HCT116 (cell line): ENCODE measurements at regions not wholly inside any gene's neighbourhood (a gene's known extent, or its start where the extent isn't known, plus 50 kb on each side); places are given as distances from the start of the nearest gene placed in this dataset.

ENCODE experiments used
- ATAC-seq: fragments of 200-7000 bp; cut with Tn5 transposase; 2 replicates; pipeline ENCODE4 v1.9.1; 2020; ENCODE audit warnings: mild to moderate bottlenecking, moderate library complexity
- BruUV-seq: library from RNA; stranded (reverse); fragments of 400-500 nt; replicated peaks from 2 replicates; lab custom pipeline; 2021; lab: Mats Ljungman, UMichigan
- CTCF ChIA-PET: fragments of 300-600 bp; sonication (Branson Sonifier 250); formaldehyde crosslinking; loops from one replicate; lab custom pipeline; 2021; ENCODE audit warnings: antibody characterized with exemption; lab: Charles Lee
- POLR2A ChIA-PET: fragments of 300-600, 350-600 bp; sonication (Branson Sonifier 250); formaldehyde crosslinking; loops from one replicate; lab custom pipeline; 2021; ENCODE audit warnings: antibody characterized with exemption; lab: Charles Lee
- RAD21 ChIA-PET, 2 experiments: fragments of 300-600 bp; sonication (Branson Sonifier 250); formaldehyde crosslinking; loops; one replicate each; lab custom pipeline; 2023; ENCODE audit warnings: low total read pairs in 2 of 2; ENCODE audit not compliant: uncharacterized antibody in 2 of 2, unreplicated experiment in 2 of 2, low non-redundant PET in 1 of 2; lab: Charles Lee
- DNase-seq: peaks from one replicate; pipeline ENCODE4 v3.0.0-alpha.2; 2010; ENCODE audit warnings: low read depth, low spot score
- H2AFZ ChIP-seq: fragments of 200-600 bp; shearing (Covaris generic), sonication (generic); 2 replicates; pipeline ENCODE4 v1.6.1; 2017; ENCODE audit warnings: low read depth, mixed run types, mixed read lengths, antibody characterized with exemption, low read length; ENCODE audit not compliant: poor library complexity, severe bottlenecking
- H3K27ac ChIP-seq: 2 replicates; pipeline ENCODE4 v1.5.1; 2012; ENCODE audit warnings: low read depth, low read length
- H3K27me3 ChIP-seq: fragments of 200-600 bp; sonication (generic); 2 replicates; pipeline ENCODE4 v1.6.1; 2016; ENCODE audit warnings: mixed run types, low read length, mixed read lengths; ENCODE audit not compliant: insufficient read depth
- H3K36me3 ChIP-seq, 2 experiments: fragments of 200-500 bp in 1 of 2; fragments of 200-600 bp in 1 of 2; sonication (Bioruptor generic) in 1 of 2; sonication (generic) in 1 of 2; 2 replicates each; pipeline versions ENCODE4 v1.5.1 to v1.6.1; 2014 to 2016; ENCODE audit warnings: low read length in 2 of 2, inconsistent platforms in 1 of 2, mixed read lengths in 1 of 2, mixed run types in 1 of 2; ENCODE audit not compliant: insufficient read depth in 2 of 2, control insufficient read depth in 1 of 2
- H3K4me1 ChIP-seq, 2 experiments: fragments of 200-600 bp in 1 of 2; sonication (generic) in 1 of 2; 2 replicates each; pipeline versions ENCODE4 v1.5.1 to v1.6.1; 2012 to 2017; ENCODE audit warnings: low read length in 2 of 2, inconsistent platforms in 1 of 2, mild to moderate bottlenecking in 1 of 2, mixed read lengths in 1 of 2, mixed run types in 1 of 2, moderate library complexity in 1 of 2; ENCODE audit not compliant: insufficient read depth in 2 of 2, control insufficient read depth in 1 of 2
- H3K4me2 ChIP-seq: fragments of 200-600 bp; sonication (generic); 2 replicates; pipeline ENCODE4 v1.6.1; 2017; ENCODE audit warnings: mixed run types, low read length, mixed read lengths
- H3K4me3 ChIP-seq, 2 experiments: fragments of 200-600 bp in 1 of 2; sonication (generic) in 1 of 2; replicated peaks in 1 of 2; 2 replicates each; pipeline ENCODE4 v1.5.1; 2011 to 2016; ENCODE audit warnings: low read length in 2 of 2, control low read depth in 1 of 2, low read depth in 1 of 2, mild to moderate bottlenecking in 1 of 2, mixed read lengths in 1 of 2, mixed run types in 1 of 2
- H3K79me2 ChIP-seq: fragments of 200-600 bp; sonication (generic); 2 replicates; pipeline ENCODE4 v1.6.1; 2017; ENCODE audit warnings: mild to moderate bottlenecking, mixed run types, low read length, moderate library complexity, mixed read lengths; ENCODE audit not compliant: insufficient read depth
- H3K9ac ChIP-seq: fragments of 200-600 bp; sonication (generic); 2 replicates; pipeline ENCODE4 v1.6.1; 2016; ENCODE audit warnings: low read length, mixed read lengths
- H3K9me2 ChIP-seq: fragments of 200-600 bp; sonication (generic), shearing (Covaris generic); 2 replicates; pipeline ENCODE4 v1.6.1; 2017; ENCODE audit warnings: mixed run types, mild to moderate bottlenecking, moderate library complexity; ENCODE audit not compliant: insufficient read depth
- H3K9me3 ChIP-seq, 2 experiments: fragments of 200-500 bp in 1 of 2; fragments of 200-600 bp in 1 of 2; sonication (Bioruptor generic) in 1 of 2; sonication (generic) in 1 of 2; 2 replicates each; pipeline ENCODE4 v1.6.1; 2014 to 2017; ENCODE audit warnings: low read length in 2 of 2, mixed read lengths in 2 of 2, inconsistent platforms in 1 of 2, low read depth in 1 of 2, mild to moderate bottlenecking in 1 of 2, mixed run types in 1 of 2, moderate library complexity in 1 of 2; ENCODE audit not compliant: control insufficient read depth in 1 of 2, insufficient read depth in 1 of 2
- H4K20me1 ChIP-seq: fragments of 200-600 bp; sonication (generic), shearing (Covaris generic); 2 replicates; pipeline ENCODE4 v1.6.1; 2017; ENCODE audit warnings: mixed run types, mild to moderate bottlenecking, moderate library complexity; ENCODE audit not compliant: insufficient read depth
- CBX3 ChIP-seq: IDR thresholded peaks from 2 replicates; pipeline ENCODE4 v1.6.1; 2012; ENCODE audit warnings: low read depth
- CEBPB ChIP-seq: IDR thresholded peaks from 2 replicates; pipeline ENCODE4 v1.6.1; 2012; ENCODE audit warnings: low read depth
- ELF1 ChIP-seq: IDR thresholded peaks from 2 replicates; pipeline ENCODE4 v1.6.1; 2012; ENCODE audit warnings: low read depth, borderline replicate concordance
- EZH2 ChIP-seq: fragments of 200-600 bp; sonication (generic); IDR thresholded peaks from 2 replicates; pipeline ENCODE4 v1.6.1; 2017; ENCODE audit warnings: antibody characterized with exemption, mixed run types
- EZH2phosphoT487 ChIP-seq: fragments of 200-600 bp; IDR thresholded peaks from 2 replicates; pipeline ENCODE4 v1.6.1; 2018; ENCODE audit warnings: antibody characterized with exemption, borderline replicate concordance
- FOSL1 ChIP-seq: IDR thresholded peaks from 2 replicates; pipeline ENCODE4 v1.6.1; 2012; ENCODE audit warnings: low read depth
- JUND ChIP-seq: IDR thresholded peaks from 2 replicates; pipeline ENCODE4 v1.6.1; 2012
- POLR2A ChIP-seq: IDR thresholded peaks from 2 replicates; pipeline ENCODE4 v1.7.0; 2011; ENCODE audit warnings: borderline replicate concordance; ENCODE audit not compliant: insufficient read depth, insufficient read length; ENCODE audit errors: extremely low read depth
- SIN3A ChIP-seq: IDR thresholded peaks from 2 replicates; pipeline ENCODE4 v1.6.1; 2012; ENCODE audit warnings: low read depth
- TCF7L2 ChIP-seq: IDR thresholded peaks from 2 replicates; pipeline ENCODE4 v1.7.0; 2011; ENCODE audit warnings: borderline replicate concordance, inconsistent platforms; ENCODE audit not compliant: insufficient read depth, insufficient read length; ENCODE audit errors: extremely low read depth
- YY1 ChIP-seq: IDR thresholded peaks from 2 replicates; pipeline ENCODE4 v1.6.1; 2011; ENCODE audit warnings: low read length, low read depth, moderate library complexity, mild to moderate bottlenecking; ENCODE audit not compliant: insufficient replicate concordance; ENCODE audit errors: extremely low read depth
- intact Hi-C: fragments of 100-400 bp; cut with micrococcal nuclease; formaldehyde crosslinking; loops from 2 replicates; pipeline ENCODE4 v1.10.0; 2022
- TF ChIP-seq, protein P1 (sequence below): IDR thresholded peaks from 2 replicates; pipeline ENCODE4 v1.6.1; 2012; ENCODE audit warnings: low read depth
- TF ChIP-seq, protein P2 (sequence below): IDR thresholded peaks from 2 replicates; pipeline ENCODE4 v1.6.1; 2011; ENCODE audit warnings: mild to moderate bottlenecking, low read length, moderate library complexity; ENCODE audit not compliant: insufficient replicate concordance; ENCODE audit errors: extremely low read depth
- TF ChIP-seq, protein P3 (sequence below), 3 experiments: fragments of 200-600 bp in 1 of 3; sonication (generic) in 1 of 3; IDR thresholded peaks in 2 of 3; conservative IDR thresholded peaks in 1 of 3; 2 replicates each; pipeline ENCODE4 v1.5.1; 2012 to 2017; ENCODE audit warnings: low read depth in 2 of 3, low read length in 2 of 3, antibody characterized with exemption in 1 of 3, borderline replicate concordance in 1 of 3, control low read depth in 1 of 3, mild to moderate bottlenecking in 1 of 3, mixed read lengths in 1 of 3, mixed run types in 1 of 3, moderate library complexity in 1 of 3; ENCODE audit not compliant: insufficient read depth in 1 of 3
- TF ChIP-seq, protein P4 (sequence below): IDR thresholded peaks from 2 replicates; pipeline ENCODE4 v1.6.1; 2012

GRCh38 chr3:89576417-89576816 is 469.0 kb downstream of the EPHA3 start:
- H3K9me2 ChIP-seq: no peaks in the 10 kb centered on the region
- RAD21 ChIA-PET: no interaction called here
- no peak overlapping the region for H3K27ac ChIP-seq
- no peak overlapping the region for H2AFZ ChIP-seq
- POLR2A ChIA-PET: no interaction called here
- no peaks in the 10 kb centered on the region for H4K20me1 ChIP-seq
- ATAC-seq (no peak), DNase-seq (no peak)
- no peak overlapping the region for H3K4me2 ChIP-seq
- no peaks in the 10 kb centered on the region for H3K36me3 ChIP-seq
- no peak overlapping the region for H3K4me3 ChIP-seq
- TF ChIP-seq JUND (no peak), TCF7L2 (no peak), FOSL1 (no peak), SIN3A (no peak), EZH2phosphoT487 (no peak), ELF1 (no peak), EZH2 (no peak), CBX3 (no peak), CEBPB (no peak), POLR2A (no peak), YY1 (no peak)
- TF ChIP-seq, protein P1, sequence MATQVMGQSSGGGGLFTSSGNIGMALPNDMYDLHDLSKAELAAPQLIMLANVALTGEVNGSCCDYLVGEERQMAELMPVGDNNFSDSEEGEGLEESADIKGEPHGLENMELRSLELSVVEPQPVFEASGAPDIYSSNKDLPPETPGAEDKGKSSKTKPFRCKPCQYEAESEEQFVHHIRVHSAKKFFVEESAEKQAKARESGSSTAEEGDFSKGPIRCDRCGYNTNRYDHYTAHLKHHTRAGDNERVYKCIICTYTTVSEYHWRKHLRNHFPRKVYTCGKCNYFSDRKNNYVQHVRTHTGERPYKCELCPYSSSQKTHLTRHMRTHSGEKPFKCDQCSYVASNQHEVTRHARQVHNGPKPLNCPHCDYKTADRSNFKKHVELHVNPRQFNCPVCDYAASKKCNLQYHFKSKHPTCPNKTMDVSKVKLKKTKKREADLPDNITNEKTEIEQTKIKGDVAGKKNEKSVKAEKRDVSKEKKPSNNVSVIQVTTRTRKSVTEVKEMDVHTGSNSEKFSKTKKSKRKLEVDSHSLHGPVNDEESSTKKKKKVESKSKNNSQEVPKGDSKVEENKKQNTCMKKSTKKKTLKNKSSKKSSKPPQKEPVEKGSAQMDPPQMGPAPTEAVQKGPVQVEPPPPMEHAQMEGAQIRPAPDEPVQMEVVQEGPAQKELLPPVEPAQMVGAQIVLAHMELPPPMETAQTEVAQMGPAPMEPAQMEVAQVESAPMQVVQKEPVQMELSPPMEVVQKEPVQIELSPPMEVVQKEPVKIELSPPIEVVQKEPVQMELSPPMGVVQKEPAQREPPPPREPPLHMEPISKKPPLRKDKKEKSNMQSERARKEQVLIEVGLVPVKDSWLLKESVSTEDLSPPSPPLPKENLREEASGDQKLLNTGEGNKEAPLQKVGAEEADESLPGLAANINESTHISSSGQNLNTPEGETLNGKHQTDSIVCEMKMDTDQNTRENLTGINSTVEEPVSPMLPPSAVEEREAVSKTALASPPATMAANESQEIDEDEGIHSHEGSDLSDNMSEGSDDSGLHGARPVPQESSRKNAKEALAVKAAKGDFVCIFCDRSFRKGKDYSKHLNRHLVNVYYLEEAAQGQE: no peak
- TF ChIP-seq, protein P2, sequence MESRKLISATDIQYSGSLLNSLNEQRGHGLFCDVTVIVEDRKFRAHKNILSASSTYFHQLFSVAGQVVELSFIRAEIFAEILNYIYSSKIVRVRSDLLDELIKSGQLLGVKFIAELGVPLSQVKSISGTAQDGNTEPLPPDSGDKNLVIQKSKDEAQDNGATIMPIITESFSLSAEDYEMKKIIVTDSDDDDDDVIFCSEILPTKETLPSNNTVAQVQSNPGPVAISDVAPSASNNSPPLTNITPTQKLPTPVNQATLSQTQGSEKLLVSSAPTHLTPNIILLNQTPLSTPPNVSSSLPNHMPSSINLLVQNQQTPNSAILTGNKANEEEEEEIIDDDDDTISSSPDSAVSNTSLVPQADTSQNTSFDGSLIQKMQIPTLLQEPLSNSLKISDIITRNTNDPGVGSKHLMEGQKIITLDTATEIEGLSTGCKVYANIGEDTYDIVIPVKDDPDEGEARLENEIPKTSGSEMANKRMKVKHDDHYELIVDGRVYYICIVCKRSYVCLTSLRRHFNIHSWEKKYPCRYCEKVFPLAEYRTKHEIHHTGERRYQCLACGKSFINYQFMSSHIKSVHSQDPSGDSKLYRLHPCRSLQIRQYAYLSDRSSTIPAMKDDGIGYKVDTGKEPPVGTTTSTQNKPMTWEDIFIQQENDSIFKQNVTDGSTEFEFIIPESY: no peak
- TF ChIP-seq, protein P3, sequence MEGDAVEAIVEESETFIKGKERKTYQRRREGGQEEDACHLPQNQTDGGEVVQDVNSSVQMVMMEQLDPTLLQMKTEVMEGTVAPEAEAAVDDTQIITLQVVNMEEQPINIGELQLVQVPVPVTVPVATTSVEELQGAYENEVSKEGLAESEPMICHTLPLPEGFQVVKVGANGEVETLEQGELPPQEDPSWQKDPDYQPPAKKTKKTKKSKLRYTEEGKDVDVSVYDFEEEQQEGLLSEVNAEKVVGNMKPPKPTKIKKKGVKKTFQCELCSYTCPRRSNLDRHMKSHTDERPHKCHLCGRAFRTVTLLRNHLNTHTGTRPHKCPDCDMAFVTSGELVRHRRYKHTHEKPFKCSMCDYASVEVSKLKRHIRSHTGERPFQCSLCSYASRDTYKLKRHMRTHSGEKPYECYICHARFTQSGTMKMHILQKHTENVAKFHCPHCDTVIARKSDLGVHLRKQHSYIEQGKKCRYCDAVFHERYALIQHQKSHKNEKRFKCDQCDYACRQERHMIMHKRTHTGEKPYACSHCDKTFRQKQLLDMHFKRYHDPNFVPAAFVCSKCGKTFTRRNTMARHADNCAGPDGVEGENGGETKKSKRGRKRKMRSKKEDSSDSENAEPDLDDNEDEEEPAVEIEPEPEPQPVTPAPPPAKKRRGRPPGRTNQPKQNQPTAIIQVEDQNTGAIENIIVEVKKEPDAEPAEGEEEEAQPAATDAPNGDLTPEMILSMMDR (IDR thresholded peaks at IDR 0.05 in 2 of 3, conservative IDR thresholded peaks at IDR 0.05 in 1 of 3; ENCODE audit: borderline replicate concordance in 1 of 3, insufficient read depth in 1 of 3, low read depth in 2 of 3, low read length in 2 of 3): no peak
- TF ChIP-seq, protein P4, sequence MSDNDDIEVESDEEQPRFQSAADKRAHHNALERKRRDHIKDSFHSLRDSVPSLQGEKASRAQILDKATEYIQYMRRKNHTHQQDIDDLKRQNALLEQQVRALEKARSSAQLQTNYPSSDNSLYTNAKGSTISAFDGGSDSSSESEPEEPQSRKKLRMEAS: no peak
- intact Hi-C loops: no loop called here
- no peaks in the 10 kb centered on the region for H3K79me2 ChIP-seq
- no peak overlapping the region for H3K9ac ChIP-seq
- CTCF ChIA-PET: no interaction called here
- H3K4me1 ChIP-seq: no peaks in the 10 kb centered on the region
- no TSS peak for BruUV-seq
- peaks cover 12 to 24% of the 10 kb centered on the region in 2 experiments; a peak in 3 of 4 replicates for H3K9me3 ChIP-seq
- no peaks in the 10 kb centered on the region for H3K27me3 ChIP-seq
